ACC112 (cell line): ENCODE measurements at regions not wholly inside any gene's neighbourhood (a gene's known extent, or its start where the extent isn't known, plus 50 kb on each side); places are given as distances from the start of the nearest gene placed in this dataset.
"Not testable (repeated sequence)": the region's sequence is repeated elsewhere in the genome, so short reads cannot be mapped to it uniquely, and the experiment has no call there.

Experiments
- H2AFZ ChIP-seq: fragments of 200-600 bp; sonication (generic); one replicate; pipeline ENCODE4 v1.6.0; 2017; ENCODE audit warnings: antibody characterized with exemption, low read length; ENCODE audit not compliant: unreplicated experiment
- H3K27ac ChIP-seq: fragments of 200-600 bp; sonication (generic); 2 replicates; pipeline ENCODE4 v1.5.1; 2014; ENCODE audit warnings: low read depth, mild to moderate bottlenecking, antibody characterized with exemption, low read length, moderate library complexity
- H3K27me3 ChIP-seq: fragments of 200-600 bp; sonication (generic); 2 replicates; pipeline ENCODE4 v1.6.1; 2014; ENCODE audit warnings: mild to moderate bottlenecking, antibody characterized with exemption, low read length, moderate library complexity, mixed read lengths; ENCODE audit not compliant: insufficient read depth
- H3K36me3 ChIP-seq: fragments of 200-600 bp; sonication (generic); 2 replicates; pipeline ENCODE4 v1.6.1; 2016; ENCODE audit warnings: mild to moderate bottlenecking, antibody characterized with exemption, low read length, moderate library complexity, mixed read lengths; ENCODE audit not compliant: insufficient read depth
- H3K4me1 ChIP-seq: fragments of 200-600 bp; sonication (generic); one replicate; pipeline ENCODE4 v1.6.1; 2016; ENCODE audit warnings: low read length, mixed read lengths; ENCODE audit not compliant: insufficient read depth, unreplicated experiment, control insufficient read depth
- H3K4me3 ChIP-seq: fragments of 200-600 bp; sonication (generic); 2 replicates; pipeline ENCODE4 v1.5.1; 2014; ENCODE audit warnings: mild to moderate bottlenecking, low read depth, low read length
- H3K79me2 ChIP-seq: fragments of 200-600 bp; sonication (generic); one replicate; pipeline ENCODE4 v1.6.0; 2016; ENCODE audit warnings: low read length; ENCODE audit not compliant: control insufficient read depth, unreplicated experiment, insufficient read depth

DNA sequence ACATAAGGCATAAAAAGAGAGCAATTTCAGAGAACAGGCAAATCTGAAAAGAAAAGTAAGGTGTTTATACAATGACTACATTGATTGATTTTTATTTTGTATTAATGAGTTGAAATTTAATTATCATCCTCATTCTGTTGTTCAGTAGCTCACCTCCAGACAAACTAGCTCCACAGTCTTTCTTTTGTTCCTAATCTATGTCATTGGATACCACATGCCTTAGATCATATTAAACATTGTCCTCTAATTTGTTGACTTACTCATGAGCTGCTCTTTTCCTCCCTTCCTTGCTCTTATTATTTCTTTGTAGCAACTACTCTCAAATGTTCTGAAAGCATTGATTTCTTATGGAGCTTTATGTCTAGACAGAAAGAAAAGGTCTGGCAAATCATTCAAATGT, 185.5 kb upstream of the ZSWIM2 start:
- no peak overlapping the region for H2AFZ ChIP-seq
- H3K79me2 ChIP-seq, result no peaks in the 10 kb centered on the region
- H3K36me3 ChIP-seq, result no peaks in the 10 kb centered on the region

DNA sequence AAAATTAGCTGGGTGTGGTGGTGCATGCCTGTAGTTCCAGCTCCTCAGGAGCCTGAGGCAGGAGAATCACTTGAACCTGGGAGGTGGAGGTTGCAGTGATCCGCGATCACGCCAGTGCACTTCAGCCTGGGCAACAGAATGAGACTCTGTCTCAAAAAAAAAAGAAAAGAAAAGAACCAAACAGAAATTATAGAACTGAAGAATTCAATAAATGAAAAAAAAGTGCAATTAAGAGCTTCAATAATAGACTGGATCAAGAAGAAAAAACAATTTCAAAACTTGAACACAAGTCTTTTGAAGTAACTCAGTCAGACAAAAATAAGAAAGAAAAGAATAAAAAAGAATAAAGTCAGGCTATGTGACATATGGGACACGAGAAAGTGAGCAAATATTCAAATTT, 175.8 kb upstream of the ZSWIM2 start:
- H3K4me3 ChIP-seq, result no peak overlapping the region
- no peaks in the 10 kb centered on the region for H3K4me1 ChIP-seq
- H3K36me3 ChIP-seq, result no peaks in the 10 kb centered on the region; the same call in 1 of the 2 replicates
- no peaks in the 10 kb centered on the region for H3K79me2 ChIP-seq
- no peak overlapping the region for H3K27ac ChIP-seq
- no peak overlapping the region for H2AFZ ChIP-seq
- no peaks in the 10 kb centered on the region for H3K27me3 ChIP-seq

More for the DNA sequence above, 185.5 kb upstream of the ZSWIM2 start:
- Histone ChIP-seq H3K27me3 (no peaks in the 10 kb centered on the region), H3K4me1 (no peaks in the 10 kb centered on the region), H3K27ac (no peak overlapping the region), H3K4me3 (no peak overlapping the region)

DNA sequence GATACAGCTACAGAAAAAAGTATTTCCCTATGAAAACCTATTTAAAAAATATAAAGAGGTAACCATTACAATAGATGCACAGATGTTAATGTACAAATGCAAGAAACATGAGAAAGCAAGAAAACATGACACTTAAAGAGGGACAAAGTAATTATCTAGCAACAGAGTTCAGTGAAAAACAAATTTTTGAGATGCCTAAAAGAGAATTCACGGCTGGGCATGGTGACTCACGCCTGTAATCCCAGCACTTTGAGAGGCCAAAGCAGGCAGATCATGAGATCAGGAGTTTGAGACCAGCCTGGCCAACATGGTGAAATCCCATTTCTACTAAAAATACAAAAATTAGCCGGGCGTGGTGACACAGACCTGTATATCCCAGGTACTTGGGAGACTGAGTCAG, 175.0 kb upstream of the ZSWIM2 start:
- H3K4me3 ChIP-seq, H3K27ac ChIP-seq, H3K4me1 ChIP-seq, H3K27me3 ChIP-seq, H2AFZ ChIP-seq, H3K36me3 ChIP-seq, H3K79me2 ChIP-seq: not testable (repeated sequence)

DNA sequence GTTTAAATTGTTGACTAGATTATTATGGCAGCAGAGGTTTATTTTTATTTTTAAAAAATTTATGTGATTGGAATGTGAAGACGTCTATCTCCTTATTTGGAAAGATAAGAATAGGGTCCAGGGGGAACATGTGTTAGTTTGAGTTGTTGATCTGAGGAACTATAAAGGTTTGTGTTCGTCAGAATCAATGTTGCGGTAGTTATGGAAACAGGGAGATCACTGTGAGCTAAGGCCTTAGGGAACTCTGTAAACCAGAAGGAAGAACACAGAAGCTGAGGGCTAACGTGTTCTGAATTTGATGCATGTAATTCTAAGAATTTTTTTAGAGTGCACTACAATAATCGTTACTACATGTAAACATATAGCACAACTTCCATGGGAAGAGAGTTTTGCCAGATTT, 168.5 kb upstream of the ZSWIM2 start:
- H3K27me3 ChIP-seq, result no peaks in the 10 kb centered on the region
- H3K4me1 ChIP-seq, result no peaks in the 10 kb centered on the region
- no peaks in the 10 kb centered on the region for H3K79me2 ChIP-seq
- H3K27ac ChIP-seq, result no peak overlapping the region
- H3K36me3 ChIP-seq, result no peaks in the 10 kb centered on the region
- no peak overlapping the region for H3K4me3 ChIP-seq
- H2AFZ ChIP-seq, result no peak overlapping the region

DNA sequence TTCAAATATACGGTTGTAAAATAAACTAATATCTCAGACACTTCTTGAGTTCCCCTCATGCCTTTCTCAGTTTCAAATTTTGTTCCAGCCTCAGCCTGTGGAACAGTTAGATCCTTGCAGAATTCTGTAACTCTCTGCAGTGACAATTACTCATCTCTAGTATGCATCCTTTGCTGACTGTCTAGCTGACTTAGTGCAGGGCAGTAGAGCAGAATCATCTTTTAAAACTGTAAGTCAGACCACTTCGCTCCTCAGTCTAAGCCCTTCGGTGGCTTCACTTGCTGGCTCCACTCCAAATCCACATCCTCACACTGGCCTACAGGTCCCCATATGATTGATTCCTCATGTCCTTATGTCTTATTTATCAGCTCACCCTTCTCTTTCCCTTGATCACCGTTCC, 164.1 kb upstream of the ZSWIM2 start:
- peaks cover 3% of the 10 kb centered on the region for H3K4me1 ChIP-seq
- H3K27ac ChIP-seq, result no peak overlapping the region
- no peaks in the 10 kb centered on the region for H3K27me3 ChIP-seq
- no peaks in the 10 kb centered on the region for H3K36me3 ChIP-seq
- H2AFZ ChIP-seq, result no peak overlapping the region
- H3K79me2 ChIP-seq, result no peaks in the 10 kb centered on the region
- no peak overlapping the region for H3K4me3 ChIP-seq

DNA sequence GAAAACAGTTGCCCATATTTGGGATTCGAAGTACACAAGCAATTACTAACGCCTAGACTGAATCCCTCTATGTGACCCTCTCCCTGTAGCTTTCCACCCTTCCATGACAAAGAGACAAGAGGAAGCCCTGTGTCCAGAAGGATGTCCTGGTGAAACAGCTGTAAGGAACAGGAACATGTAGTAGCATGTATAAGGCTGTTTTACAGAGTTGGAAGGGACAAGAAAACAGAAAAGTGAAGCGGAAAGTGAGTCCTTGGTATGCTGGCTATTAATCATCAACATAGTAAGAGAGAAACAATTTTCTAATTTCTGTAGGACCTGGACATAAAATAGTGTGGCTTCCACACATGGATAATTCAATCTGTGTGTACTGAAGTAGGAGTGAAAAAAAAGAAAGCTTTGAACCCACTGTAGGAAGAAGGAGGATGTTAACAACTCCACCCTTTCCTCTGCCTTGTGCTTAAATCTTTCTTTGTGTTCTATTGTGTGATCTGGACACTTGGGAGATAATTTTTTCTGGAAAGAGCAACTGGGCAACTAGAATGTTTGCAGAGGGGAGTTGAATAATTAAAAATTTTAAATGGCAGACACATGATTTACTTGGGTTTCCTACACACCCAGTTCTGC, 162.3 kb upstream of the ZSWIM2 start:
- H3K4me1 ChIP-seq, result peaks cover 7% of the 10 kb centered on the region
- H3K27me3 ChIP-seq, result no peaks in the 10 kb centered on the region
- no peak overlapping the region for H3K27ac ChIP-seq
- H3K36me3 ChIP-seq, result no peaks in the 10 kb centered on the region
- no peak overlapping the region for H3K4me3 ChIP-seq
- H2AFZ ChIP-seq, result no peak overlapping the region
- no peaks in the 10 kb centered on the region for H3K79me2 ChIP-seq

DNA sequence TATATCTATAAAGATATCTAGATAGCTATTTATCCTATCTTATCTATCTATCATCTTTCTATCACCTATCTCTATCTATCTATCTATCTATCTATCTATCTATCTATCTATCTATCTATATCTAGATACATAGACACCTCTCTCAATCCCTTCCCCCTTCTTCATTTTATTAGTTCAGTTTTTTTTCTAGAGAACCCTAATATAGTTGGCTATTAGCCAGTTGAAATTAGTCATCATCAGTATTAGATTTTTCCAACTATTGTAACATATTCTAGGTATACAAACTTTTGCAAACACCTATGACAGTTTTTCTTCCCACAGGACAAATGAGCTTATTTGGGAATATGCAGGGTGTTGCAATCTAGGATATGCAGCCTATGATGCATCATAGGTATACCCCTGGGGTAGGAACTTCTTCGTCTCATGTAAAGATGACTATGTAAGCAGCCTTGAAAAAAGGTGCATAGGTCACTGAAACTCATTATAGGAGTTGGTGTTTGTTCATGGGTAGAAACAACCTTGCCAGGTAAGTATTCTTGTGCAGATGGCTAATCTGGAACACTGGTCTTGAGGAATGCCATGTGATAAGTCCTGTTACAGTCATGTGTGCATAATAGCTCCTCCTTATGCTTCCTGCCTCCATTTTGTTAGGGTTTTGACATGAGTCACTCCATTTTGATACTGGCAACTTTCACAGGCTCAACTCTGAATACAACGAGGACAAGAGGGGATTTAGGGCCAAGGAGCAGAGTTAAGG, 160.7 kb upstream of the ZSWIM2 start:
- no peaks in the 10 kb centered on the region for H3K36me3 ChIP-seq
- no peak overlapping the region for H3K27ac ChIP-seq
- no peaks in the 10 kb centered on the region for H3K79me2 ChIP-seq
- peaks cover 7% of the 10 kb centered on the region for H3K4me1 ChIP-seq
- no peak overlapping the region for H2AFZ ChIP-seq
- H3K4me3 ChIP-seq, result no peak overlapping the region
- no peaks in the 10 kb centered on the region for H3K27me3 ChIP-seq

DNA sequence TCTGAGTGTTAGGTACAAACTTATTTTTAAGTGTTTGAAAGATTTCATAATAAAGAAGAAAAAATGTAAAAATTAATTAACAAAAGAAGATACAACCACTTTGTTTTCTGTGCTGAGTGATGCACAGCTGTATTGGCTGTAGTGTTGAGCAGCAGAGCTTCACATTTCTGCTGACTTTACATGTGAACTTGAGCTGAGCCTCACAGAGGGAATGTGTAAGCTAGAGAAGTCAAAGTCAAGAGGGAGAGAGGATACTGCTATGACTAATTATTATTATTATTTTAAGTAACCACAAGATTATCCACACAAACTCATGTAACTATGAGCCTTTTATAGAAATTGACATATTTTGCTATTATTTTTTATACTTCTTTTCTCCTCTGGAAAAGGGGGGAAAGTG, 159.1 kb upstream of the ZSWIM2 start:
- Histone ChIP-seq H3K27ac (no peak overlapping the region), H3K79me2 (no peaks in the 10 kb centered on the region), H3K27me3 (no peaks in the 10 kb centered on the region), H3K36me3 (no peaks in the 10 kb centered on the region), H2AFZ (no peak overlapping the region), H3K4me1 (peaks cover 7% of the 10 kb centered on the region), H3K4me3 (no peak overlapping the region)

DNA sequence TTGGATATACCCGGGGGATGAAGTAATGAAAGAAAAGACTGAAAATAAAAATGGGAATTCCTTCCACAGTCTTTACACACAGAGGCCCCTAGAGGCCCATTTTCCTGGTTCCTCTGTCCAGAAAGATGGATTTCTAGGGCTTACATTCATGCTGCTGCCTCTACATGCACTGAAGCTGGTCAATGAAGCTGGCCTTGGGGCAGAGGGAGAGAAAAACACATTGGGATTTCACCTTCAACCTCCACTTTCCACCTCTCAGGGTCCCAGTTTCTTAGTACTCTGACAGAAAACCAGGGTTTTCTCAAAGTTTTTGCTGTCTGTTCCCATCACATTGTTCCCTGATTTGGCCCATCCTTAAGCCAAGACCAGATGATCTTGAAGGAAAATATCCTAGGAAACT, 154.6 kb upstream of the ZSWIM2 start:
- Histone ChIP-seq H3K4me1 (peaks cover 7% of the 10 kb centered on the region), H3K4me3 (peak overlapping the region; percentile 21; the same call in 1 of the 2 replicates), H3K36me3 (no peaks in the 10 kb centered on the region), H2AFZ (no peak overlapping the region), H3K27ac (no peak overlapping the region), H3K27me3 (no peaks in the 10 kb centered on the region), H3K79me2 (no peaks in the 10 kb centered on the region)

DNA sequence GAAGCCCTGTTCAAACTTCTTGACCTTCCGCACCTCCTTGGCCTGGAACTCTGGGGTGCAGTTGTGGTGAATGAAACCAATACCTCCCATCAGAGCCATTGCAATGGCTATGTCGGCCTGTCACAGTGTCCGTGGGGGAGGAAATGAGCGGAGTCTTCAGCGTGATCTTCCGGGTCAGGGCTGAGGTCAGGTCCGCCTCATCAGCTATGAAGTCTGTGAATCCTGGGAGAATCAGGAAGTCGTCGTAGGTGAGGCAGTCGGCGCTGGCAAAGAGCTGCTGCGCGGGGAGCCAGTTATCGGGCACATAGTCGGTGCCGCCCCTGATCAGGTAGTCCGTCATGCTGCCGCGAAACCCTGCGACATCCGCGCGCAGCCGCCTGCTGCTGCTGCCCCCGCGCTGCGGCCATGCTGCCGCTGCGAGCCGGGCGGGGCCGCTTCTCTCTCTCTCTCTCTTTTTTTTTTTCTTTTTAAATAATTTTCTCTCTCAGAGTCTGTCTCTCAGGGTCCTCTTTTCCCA, 154.1 kb upstream of the ZSWIM2 start:
- peaks cover 3% of the 10 kb centered on the region for H3K4me1 ChIP-seq
- H3K27ac ChIP-seq, result no peak overlapping the region
- H3K36me3 ChIP-seq, result no peaks in the 10 kb centered on the region
- H3K4me3 ChIP-seq, result no peak overlapping the region; the same call in 1 of the 2 replicates
- no peaks in the 10 kb centered on the region for H3K79me2 ChIP-seq
- no peak overlapping the region for H2AFZ ChIP-seq
- no peaks in the 10 kb centered on the region for H3K27me3 ChIP-seq

DNA sequence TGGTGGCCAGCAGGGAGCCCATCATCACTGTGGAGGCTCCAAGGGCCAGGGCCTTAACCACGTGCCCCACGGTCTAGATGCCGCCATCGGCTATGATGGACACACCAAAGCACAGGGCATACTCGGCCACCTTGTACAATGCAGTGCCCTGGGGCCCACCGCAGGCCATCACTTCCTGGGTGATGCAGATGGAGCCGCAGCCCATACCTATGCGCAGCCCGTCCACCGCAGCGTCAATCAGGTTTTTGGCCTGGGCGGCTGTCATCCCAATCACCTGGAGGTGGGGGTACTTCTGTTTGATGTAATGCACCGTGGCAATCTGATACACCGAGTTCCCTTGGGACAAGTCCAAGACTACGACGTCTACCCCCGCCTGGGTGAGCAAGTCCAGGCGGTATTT, 153.3 kb upstream of the ZSWIM2 start:
- Histone ChIP-seq H3K27ac (no peak overlapping the region), H2AFZ (no peak overlapping the region), H3K36me3 (no peaks in the 10 kb centered on the region), H3K4me1 (no peaks in the 10 kb centered on the region), H3K27me3 (no peaks in the 10 kb centered on the region), H3K79me2 (no peaks in the 10 kb centered on the region), H3K4me3 (no peak overlapping the region)
